ENCODE measurements at regions not wholly inside any gene's neighbourhood (a gene's known extent, or its start where the extent isn't known, plus 50 kb on each side); places are given as distances from the start of the nearest gene placed in this dataset.

DNA sequence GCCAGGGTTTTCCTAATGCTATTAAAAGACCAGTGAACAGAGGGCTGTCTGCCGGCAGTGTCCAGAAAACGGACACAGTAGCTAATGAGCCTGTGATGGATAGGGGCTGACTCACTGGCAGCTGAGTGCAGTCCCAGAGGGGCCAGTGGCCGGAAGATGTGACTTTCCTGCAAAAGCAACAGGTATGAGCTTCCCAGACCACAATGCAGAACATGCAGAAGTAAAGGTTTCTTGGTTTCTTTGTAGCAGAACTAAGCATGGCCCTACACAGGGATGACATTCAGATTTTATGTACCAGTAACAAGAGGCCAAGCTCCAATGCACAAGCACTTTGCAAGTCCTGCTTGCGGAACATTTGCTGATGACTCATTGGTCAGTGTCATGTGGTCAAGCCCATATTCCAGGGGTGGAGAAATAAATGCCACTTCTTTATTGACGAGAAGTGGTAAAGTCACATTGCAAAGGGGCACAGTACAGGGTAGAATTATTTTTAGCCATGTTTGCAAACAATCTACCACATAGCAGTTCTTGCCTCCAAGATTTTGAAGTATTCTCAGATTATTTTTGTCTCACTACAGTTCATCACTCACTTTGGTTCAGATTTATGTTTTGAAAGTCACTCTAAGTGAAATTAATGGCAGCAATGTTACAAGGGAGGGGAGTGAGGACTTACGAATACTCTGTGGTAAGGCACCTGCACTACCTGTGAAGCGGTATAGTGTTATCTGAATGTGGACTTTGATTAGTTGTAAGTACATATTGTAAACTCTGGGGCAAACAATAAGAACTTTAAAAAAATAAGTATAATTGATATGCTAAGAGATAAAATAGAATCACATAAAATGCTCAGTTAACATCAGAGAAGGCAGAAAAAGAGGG is 263.3 kb downstream of the ABHD5 start:
- Histone ChIP-seq H3K4me1 (no peaks in the 10 kb centered on the region), H3K27me3 (peaks cover 0 to 52% (median 0%) of the 10 kb centered on the region in 4 donors), H3K9me3 (no peaks in the 10 kb centered on the region), H3K36me3 (no peaks in the 10 kb centered on the region), H3K27ac (no peak overlapping the region), H3K4me3 (no peak overlapping the region)
- DNase-seq, result no peak
- no peak for TF ChIP-seq CTCF (IDR thresholded peaks at IDR 0.05)
- no peak for TF ChIP-seq POLR2A (IDR thresholded peaks at IDR 0.05)
- intact Hi-C loops (cut with DNase I), result no loop called here
- 60 to 68% methylated on average over 6 to 7 of the region's 7 CpGs for WGBS, 2 donors

DNA sequence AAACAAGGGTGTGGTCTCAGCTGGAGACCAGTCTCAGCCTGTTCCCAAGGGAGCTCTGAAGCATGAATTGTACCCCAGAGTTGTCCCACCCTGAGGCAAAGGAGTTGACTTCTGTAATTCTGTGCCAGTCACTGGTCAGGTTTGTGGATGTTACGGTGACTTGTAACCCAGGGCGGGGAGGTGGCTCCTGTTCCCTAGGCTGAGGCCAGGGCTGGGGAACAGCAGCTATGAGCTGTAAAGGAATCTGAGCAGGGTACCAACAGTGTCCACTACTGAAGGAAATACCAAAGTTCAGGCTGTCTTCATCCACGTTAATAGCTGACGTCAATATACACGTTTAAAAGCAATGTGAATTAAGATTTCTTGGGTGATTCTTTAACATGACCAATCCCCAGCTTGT is 266.2 kb downstream of the ABHD5 start:
- no peak overlapping the region for H3K4me3 ChIP-seq
- no peaks in the 10 kb centered on the region for H3K4me1 ChIP-seq
- no peaks in the 10 kb centered on the region for H3K9me3 ChIP-seq
- H3K27ac ChIP-seq, result no peak overlapping the region
- no peak for DNase-seq
- intact Hi-C loops (cut with DNase I), result no loop called here
- no peaks in the 10 kb centered on the region for H3K36me3 ChIP-seq
- 49 to 55% methylated on average over 3 to 5 of the region's 5 CpGs for WGBS, 2 donors
- TF ChIP-seq POLR2A (IDR thresholded peaks at IDR 0.05), result no peak
- no peak for TF ChIP-seq CTCF (IDR thresholded peaks at IDR 0.05)
- H3K27me3 ChIP-seq, result peaks cover 0 to 39% (median 0%) of the 10 kb centered on the region in 4 donors

GRCh38 chr3:43957553-43957952 is 266.8 kb downstream of the ABHD5 start:
- no peaks in the 10 kb centered on the region for H3K9me3 ChIP-seq
- intact Hi-C loops (cut with DNase I), result no loop called here
- no peak for TF ChIP-seq CTCF (IDR thresholded peaks at IDR 0.05)
- no peak for TF ChIP-seq POLR2A (IDR thresholded peaks at IDR 0.05)
- no peaks in the 10 kb centered on the region for H3K36me3 ChIP-seq
- no peak for DNase-seq
- peaks cover 0 to 45% (median 0%) of the 10 kb centered on the region in 4 donors for H3K27me3 ChIP-seq
- no peaks in the 10 kb centered on the region for H3K4me1 ChIP-seq
- 37 to 43% methylated on average over 2 of the region's 2 CpGs for WGBS, 2 donors
- no peak overlapping the region for H3K27ac ChIP-seq
- no peak overlapping the region for H3K4me3 ChIP-seq

GRCh38 chr3:43958005-43958770 is 267.4 kb downstream of the ABHD5 start:
- Histone ChIP-seq H3K4me1 (no peaks in the 10 kb centered on the region), H3K4me3 (no peak overlapping the region), H3K27ac (no peak overlapping the region), H3K9me3 (no peaks in the 10 kb centered on the region), H3K27me3 (peaks cover 0 to 43% (median 0%) of the 10 kb centered on the region in 4 donors), H3K36me3 (no peaks in the 10 kb centered on the region)
- 64 to 82% methylated on average over 13 to 16 of the region's 16 CpGs for WGBS, 2 donors
- DNase-seq, result no peak
- intact Hi-C loops (cut with DNase I), result no loop called here
- no peak for TF ChIP-seq POLR2A (IDR thresholded peaks at IDR 0.05)
- no peak for TF ChIP-seq CTCF (IDR thresholded peaks at IDR 0.05)

- Histone ChIP-seq H3K27me3 (peaks cover 0 to 39% (median 0%) of the 10 kb centered on the region in 4 donors), H3K9me3 (no peaks in the 10 kb centered on the region), H3K36me3 (no peaks in the 10 kb centered on the region), H3K27ac (no peak overlapping the region), H3K4me1 (no peaks in the 10 kb centered on the region), H3K4me3 (no peak overlapping the region)
- no peak for DNase-seq
- WGBS, 2 donors, result 87 to 100% methylated on average over 3 of the region's 3 CpGs
- TF ChIP-seq CTCF (IDR thresholded peaks at IDR 0.05) (no peak), POLR2A (IDR thresholded peaks at IDR 0.05) (no peak)
- intact Hi-C loops (cut with DNase I), result no loop called here
These were observed 268.2 kb downstream of the ABHD5 start for GRCh38 chr3:43958973-43959372.
